COLO829 (cell line): ENCODE measurements at regions not wholly inside any gene's neighbourhood (a gene's known extent, or its start where the extent isn't known, plus 50 kb on each side); places are given as distances from the start of the nearest gene placed in this dataset.
"Not testable (repeated sequence)": the region's sequence is repeated elsewhere in the genome, so short reads cannot be mapped to it uniquely, and the experiment has no call there.

Experiments used
- DNase-seq: peaks from one replicate; pipeline ENCODE4 v3.0.0; 2012; ENCODE audit warnings: low spot score

- DNase-seq: no peak
These were observed 113.7 kb downstream of the CDCA7 start for GRCh38 chr2:173468266-173468793.

- no peak for DNase-seq
These were observed 117.4 kb downstream of the CDCA7 start for GRCh38 chr2:173472112-173472511.

- no peak for DNase-seq
These were observed 128.5 kb downstream of the CDCA7 start for GRCh38 chr2:173483137-173483536.

GRCh38 chr2:173488861-173489260 lies 134.2 kb downstream of the CDCA7 start:
- DNase-seq: no peak

- no peak for DNase-seq
These were observed 136.7 kb downstream of the CDCA7 start for GRCh38 chr2:173491418-173491817.

- no peak for DNase-seq
These were observed 139.2 kb downstream of the CDCA7 start for GRCh38 chr2:173493874-173494273.

- DNase-seq: no peak
These were observed 142.1 kb downstream of the CDCA7 start for GRCh38 chr2:173496746-173497145.

- DNase-seq: no peak
These were observed 146.3 kb downstream of the CDCA7 start for GRCh38 chr2:173500953-173501352.

- no peak for DNase-seq
These were observed 147.6 kb downstream of the CDCA7 start for GRCh38 chr2:173502296-173502695.

GRCh38 chr2:173511357-173511756 lies 156.7 kb downstream of the CDCA7 start:
- DNase-seq: no peak

GRCh38 chr2:173511942-173512341 lies 157.3 kb downstream of the CDCA7 start:
- no peak for DNase-seq

GRCh38 chr2:173513107-173513727 lies 158.5 kb downstream of the CDCA7 start:
- DNase-seq: no peak

- no peak for DNase-seq
These were observed 166.2 kb downstream of the CDCA7 start for GRCh38 chr2:173520918-173521317.

- DNase-seq: no peak
These were observed 166.9 kb downstream of the CDCA7 start for GRCh38 chr2:173521450-173522192.

- DNase-seq: no peak
These were observed 168.8 kb downstream of the CDCA7 start for GRCh38 chr2:173523497-173523896.

- no peak for DNase-seq
These were observed 169.7 kb downstream of the CDCA7 start for GRCh38 chr2:173524256-173524955.

GRCh38 chr2:173532732-173533531 lies 178.3 kb downstream of the CDCA7 start:
- DNase-seq: not testable (repeated sequence)

GRCh38 chr2:173537694-173538093 lies 183.0 kb downstream of the CDCA7 start:
- no peak for DNase-seq

- DNase-seq: no peak
These were observed 184.9 kb downstream of the CDCA7 start for GRCh38 chr2:173539615-173540014.

- DNase-seq: no peak
These were observed 190.1 kb downstream of the CDCA7 start for GRCh38 chr2:173544641-173545363.

GRCh38 chr2:173545364-173545763 lies 190.7 kb downstream of the CDCA7 start:
- no peak for DNase-seq
